HG03439 (cell line): ENCODE measurements at regions not wholly inside any gene's neighbourhood (a gene's known extent, or its start where the extent isn't known, plus 50 kb on each side); places are given as distances from the start of the nearest gene placed in this dataset.
A peak's percentile ranks its signal among the peaks of the same experiment; 100 is the strongest.

Source experiments
- ATAC-seq: cut with Tn5 transposase; IDR thresholded peaks from one replicate; pipeline ENCODE4 v1.9.1; 2021; ENCODE audit warnings: mild to moderate bottlenecking, moderate library complexity; ENCODE audit not compliant: unreplicated experiment

DNA sequence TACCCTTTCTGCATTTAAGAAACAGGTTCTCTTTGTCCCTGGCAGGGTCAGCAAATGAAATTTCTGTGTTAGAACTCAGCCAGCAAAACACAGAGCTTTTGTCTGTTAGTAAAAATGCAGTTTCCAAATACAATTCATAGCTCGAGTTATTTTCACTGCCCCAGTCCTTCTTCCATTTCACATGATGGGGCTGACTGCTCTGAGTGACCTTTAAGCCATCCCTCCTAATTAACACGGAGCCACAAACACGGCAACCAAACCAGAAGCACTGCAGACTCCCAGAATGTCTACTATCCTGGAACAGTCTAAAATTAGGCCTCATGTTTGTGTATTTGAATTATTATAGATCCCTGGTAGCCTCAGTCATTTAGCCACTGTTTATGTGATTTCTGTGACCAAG is 99.1 kb upstream of the RGS4 start:
- ATAC-seq, result no peak

DNA sequence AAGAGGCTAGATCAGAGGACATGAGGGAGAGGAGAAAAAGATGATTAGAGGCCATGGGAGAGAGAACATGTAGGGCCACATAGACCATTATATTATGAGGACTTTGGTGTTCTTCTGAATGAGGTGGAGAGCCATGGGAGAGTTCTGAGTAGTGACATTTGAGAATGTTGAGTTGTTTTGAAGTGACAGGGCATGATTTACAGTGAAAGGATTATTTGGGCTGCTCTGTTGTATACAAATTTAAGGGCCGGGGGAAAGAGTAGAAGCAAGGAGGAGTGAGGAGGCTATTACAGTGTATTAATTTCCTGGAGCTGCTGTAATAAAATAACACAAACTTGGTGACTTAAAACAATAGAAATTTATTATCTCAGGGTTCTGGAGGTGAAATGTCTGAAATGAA is 102.5 kb upstream of the RGS4 start:
- no peak for ATAC-seq

DNA sequence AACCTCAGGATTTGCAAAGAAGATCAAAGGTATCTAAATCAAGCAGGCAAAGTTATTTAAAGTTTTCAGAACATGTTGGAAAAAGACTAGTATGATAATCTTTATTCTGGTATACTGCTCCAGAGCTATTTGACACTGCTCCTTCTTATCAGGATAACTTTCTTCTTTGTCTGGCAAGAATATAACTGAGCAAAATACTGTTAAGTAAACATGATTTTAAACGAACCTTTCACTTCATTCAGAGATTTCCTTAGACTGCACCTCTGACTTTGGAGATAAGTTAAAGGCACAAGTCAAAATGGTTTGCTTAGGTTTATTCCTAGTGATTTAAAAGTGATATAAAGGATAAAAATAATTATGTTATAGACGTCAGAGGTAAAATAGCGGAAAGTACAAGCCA is 103.9 kb upstream of the CCDC190 start:
- no peak for ATAC-seq

DNA sequence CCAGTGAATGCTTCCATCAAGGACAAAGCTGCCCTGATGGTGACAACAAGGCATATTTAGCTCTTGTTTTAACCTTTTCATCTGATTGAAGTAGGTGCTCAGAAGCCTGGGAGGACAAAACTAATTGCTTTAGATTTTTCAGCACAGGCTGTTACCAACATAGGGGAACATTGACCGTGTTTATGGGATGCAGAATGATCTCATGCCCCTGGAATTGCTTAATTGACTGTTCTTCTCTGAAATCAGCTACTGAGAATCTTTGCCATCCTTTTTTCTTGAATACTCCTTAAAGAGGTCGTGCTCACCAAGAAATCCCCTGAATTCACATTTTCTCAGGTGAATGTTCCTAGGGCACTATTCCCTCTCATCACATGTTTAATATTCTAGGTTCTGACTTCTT is 95.9 kb upstream of the CCDC190 start:
- ATAC-seq, result no peak

DNA sequence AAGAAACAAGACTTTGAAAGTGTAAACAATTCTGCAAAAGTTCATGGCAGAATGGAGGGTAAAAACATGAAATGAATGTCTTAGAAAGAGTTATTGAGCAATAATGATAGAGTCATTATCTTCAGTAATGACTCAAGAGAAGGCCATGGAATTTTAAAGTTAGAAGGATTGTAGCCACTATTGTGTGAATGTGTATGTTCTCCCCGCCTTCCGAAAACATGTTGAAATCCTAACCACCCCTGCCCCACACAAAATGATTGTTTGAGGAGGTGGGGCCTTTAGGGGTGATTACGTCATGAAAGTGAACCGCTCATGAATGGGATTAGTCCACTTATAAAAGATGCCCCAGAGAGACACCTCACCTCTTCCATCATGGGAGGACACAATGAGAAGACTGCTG is 93.8 kb upstream of the CCDC190 start:
- no peak for ATAC-seq

DNA sequence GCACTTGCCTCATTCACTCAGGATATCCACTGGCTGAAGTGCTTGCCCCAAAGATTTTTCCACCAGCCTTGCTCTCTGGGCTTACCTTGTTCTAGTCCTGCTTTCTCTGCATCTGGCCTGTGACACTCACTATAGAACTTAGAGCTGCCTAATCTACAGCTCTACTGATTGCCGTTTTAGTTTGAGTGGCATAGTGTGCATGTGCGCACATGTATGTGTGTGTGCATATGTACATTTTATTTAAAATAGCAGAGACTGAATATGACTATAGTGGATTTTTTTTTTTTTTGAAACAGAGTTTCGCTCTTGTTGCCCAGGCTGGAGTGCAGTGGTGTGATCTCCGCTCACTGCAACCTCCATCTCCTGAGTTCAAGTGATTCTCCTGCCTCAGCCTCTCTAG is 92.0 kb upstream of the CCDC190 start:
- no peak for ATAC-seq

DNA sequence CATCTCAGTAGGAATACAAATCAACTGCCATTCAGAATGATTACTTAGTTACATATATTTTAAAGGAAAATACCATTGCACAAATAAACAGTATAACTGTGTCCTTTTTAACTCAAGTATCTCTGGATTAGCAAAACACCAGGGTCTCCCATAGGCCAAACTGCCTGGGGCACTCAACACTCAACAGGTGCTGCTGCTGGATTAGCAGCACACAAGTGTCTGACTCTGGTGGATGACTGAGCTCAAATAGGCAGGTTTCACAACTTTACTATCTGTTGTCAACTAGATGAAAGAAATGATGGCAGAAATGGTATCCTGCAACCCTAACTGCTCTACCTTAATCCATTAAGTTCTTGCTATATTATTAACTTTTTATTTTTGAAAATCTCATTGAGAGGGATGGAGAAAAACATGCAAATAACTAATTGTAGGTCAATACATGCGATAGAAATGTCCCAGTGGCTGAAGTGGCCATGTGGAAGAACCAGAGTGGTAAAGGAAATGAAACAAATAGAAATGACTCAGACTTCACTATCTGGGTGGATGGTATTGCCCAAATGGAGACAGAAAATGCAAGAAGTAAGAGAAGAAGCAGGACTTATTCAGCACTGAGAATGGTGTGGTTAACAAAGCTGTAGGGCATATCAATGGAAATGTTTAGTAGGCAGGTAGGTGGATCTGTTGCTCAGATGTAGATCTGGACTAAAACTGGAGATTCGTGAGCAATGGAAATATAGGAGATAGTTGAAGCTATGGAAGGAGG is 90.8 kb upstream of the CCDC190 start:
- ATAC-seq, result peak; percentile 94

DNA sequence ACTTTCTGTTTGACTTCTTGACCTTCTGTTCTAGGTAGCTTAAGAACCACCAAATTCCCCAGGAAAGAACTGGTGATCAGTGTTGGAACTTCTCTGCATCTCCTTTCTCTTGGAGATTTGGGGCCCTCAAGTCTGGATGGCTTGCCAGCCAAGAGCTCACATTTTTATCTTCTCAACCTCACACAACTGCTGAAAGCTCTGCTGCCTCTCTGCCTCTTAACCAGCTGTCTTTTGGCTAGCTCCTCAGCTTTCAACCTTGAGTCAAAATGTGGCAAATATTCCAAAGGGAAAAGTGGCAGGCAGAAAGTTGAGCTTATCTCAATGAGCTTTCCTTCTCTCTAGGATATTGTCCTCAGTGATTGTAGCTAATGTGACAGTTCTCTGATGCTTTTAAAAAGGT is 89.2 kb upstream of the CCDC190 start:
- no peak for ATAC-seq

DNA sequence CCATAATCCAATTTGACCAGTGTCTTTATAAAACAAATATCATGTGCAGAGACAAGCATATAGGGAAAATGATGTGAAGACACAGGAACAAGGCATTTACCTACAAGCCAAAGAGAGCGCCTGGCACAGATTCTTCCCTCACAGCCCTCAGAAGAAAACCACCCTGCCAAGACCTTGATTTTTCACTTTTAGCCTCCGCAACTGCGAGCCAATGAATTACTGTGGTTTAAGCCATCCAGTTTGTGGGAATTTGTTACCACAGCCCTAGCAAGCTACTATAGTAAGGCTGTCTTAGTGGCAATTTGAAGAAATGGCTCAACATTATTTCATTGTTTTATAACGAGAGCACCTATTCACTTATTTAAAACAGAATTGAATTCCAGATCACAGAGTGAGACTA is 85.7 kb upstream of the CCDC190 start:
- ATAC-seq, result no peak

DNA sequence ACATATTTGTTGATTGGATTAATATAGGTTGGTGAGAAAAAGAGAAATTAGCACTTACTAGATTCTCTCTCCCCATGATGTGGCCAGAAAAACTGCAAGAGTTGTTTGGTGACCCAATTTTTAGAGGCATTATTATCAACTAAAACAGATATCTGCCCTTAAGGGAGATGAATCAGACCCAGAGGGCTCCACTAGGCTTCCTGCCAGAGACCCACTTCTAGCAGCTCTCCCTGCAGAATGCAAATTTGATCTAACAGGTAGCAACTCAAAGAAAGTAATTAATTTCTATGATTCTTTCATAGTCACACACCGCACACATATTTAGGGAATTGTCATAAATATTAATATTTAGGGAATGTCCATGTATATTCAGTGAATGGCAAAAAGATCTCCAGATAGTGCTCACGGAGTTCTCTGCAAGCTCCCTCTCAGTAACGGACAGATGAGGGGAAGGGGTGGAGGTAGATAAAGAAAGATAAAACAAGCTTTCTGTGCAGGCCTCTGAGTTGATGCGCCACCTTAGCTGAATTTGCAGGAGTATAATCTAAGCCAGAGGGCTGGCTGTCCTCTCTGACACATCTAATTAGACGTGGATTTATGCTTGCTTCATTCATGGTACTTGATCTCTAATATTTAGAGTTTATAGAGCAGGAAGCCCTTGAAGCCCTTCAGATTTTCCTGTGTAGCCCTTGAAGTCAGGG is 84.1 kb upstream of the CCDC190 start:
- no peak for ATAC-seq

DNA sequence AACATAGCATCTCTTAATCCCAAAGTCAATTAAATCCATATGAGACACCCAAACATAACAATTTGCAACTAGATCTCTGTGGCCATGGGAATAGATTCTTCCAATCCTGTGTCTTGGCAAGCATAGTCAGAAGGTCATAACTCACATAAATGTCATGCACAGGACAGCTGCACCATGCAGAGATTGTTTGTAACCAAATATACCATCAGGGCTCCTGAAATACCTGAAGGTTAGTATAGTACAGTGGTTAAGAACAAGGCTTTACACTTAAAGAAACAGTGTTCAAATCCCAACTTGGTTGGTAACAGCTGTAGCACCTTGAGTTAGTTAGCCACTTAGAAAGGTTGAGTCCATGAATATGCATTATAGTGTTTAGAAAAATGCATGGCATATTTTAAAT is 82.6 kb upstream of the CCDC190 start:
- ATAC-seq, result no peak

DNA sequence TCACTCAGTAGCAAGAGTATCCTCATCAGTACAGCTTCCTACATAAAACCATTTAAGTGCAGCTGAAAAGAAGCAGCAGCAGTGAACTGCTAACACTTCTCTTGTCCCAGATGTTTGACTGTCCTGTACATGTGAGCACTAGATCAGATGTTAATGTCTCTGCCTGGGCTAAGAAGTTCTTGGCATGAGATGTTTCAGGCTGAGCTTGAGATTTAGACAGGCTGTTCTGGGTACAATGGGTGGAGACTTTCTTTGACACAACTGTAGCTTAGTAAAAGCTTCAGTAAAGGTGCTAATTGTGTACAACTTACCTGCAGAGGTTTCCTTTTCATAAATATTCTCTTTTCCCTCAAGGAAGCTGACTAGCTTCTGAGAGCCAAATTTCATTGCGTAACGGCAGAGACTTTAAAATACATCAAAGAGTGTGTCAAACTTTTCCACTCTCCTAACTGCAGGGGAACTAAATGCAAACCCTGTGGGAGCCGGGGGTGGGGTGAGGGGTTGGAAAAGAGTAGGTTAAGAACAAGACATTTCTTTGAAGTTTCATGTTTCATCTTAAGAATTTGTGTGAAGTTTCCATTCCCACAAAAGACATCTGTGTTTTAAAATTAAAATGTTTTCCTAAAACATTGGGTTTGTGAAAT is 82.1 kb upstream of the CCDC190 start:
- ATAC-seq, result no peak

DNA sequence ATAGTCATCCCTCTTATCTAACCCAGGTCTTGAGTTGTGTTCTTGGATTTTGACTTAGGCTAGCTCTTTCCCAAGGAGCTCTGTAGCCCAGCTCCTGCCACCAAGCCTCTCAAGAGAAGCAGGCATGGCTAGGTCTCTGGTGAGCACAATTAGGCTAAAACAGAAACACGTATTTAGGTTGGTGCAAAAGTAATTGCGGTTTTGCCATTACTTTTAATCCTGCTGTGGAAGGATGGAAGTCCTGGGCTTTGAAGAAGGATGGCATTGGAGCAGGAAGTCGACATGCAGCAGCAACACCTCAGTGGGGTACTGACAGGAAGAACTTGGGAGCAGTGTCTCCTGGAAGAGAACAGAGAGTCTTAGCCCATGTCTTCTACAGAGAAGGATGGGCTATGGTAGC is 80.0 kb upstream of the CCDC190 start:
- ATAC-seq, result no peak

DNA sequence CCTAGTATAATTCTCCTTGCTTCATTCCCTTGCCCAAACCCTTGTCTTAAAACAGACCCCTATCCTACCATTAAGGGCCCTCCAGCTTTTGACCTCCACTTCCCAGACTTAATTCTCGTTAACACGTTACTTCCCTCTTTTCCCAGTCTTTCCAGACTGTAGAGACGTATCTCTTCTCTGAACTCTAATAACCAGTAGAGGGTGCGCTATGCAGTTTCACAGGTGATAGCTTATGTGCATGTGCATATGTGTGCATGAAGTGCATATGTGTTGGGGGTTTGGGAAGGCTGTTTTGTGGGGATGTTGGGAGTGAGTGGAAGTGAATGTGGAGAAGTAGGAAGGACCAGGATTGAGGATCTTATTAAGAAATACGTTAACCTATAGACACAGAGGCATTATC is 78.1 kb upstream of the CCDC190 start:
- no peak for ATAC-seq

DNA sequence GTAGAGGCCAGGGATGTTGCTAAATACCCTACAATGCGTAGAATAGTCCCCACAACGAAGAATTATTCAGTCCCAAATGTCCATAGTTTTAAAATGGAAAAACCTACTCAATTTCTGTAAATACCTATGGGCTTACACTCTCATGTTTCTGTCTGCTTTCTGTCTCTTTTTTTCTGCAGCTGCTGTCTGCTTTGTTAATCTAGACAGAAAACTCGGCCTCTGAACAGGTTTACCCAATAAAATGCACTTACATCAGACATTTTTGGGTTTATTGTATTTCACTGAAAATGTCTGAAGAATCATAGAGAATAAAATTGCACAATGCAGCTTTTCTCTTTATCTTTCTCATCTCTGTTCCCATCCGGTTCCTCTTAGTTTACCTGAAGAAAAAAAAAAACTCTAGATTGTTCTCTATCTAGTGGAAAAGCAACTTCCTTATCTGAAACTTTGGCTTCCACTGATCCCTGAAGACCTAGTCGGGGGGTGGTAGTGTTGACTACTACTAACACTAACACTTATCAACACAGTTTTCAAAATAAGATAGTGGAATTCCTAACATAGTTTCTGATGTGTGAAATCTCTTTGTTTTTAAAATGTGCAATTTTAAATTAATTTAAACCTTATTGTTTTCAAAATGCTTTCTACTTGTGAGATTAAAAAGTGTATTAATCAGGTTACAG is 76.9 kb upstream of the CCDC190 start:
- ATAC-seq, result no peak

DNA sequence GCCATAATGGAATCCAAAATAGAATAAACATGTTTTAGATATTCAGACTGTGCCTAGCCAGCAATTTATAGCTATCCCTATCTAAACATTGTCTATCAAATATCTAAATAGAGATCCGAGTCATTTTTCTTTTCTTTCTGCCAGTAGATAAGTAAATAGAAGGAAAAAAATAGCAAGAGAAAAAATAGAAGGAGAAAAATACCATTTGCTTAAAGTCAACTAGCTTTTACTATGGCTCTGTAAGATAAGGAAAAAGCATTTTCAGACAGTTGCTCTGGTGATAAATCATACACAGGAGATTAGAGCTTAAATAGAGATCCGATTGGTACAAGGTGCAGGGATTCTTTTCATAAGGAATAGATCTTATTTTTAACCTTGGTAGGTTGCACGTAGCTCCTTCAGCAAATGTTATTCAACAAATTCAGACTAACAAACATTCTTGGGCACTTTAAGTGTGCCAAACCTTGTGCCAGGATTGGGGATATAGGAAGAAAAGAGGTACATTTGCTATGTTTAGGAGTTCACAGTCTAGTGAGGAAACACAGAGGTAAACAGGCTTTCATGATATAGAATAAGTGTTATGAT is 70.1 kb upstream of the CCDC190 start:
- ATAC-seq, result no peak

DNA sequence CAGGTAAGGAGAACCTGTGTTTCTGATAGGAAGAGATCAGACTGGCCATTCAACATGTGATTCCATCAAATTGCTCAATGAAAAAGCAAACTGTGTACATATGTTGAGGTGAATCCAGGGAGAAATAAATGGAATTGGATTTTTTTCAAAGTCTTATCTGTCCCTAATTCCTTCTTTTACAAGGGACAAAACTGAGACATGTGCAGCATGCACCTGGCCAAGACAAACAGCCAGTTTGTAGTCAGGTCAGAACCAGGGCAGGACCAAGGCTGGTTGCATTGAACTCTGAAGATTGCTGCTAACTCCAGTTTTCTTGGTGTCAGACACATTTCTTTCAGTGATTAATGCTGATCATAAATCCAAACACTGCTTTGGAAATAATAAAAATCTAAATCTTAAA is 69.6 kb upstream of the CCDC190 start:
- ATAC-seq, result no peak

DNA sequence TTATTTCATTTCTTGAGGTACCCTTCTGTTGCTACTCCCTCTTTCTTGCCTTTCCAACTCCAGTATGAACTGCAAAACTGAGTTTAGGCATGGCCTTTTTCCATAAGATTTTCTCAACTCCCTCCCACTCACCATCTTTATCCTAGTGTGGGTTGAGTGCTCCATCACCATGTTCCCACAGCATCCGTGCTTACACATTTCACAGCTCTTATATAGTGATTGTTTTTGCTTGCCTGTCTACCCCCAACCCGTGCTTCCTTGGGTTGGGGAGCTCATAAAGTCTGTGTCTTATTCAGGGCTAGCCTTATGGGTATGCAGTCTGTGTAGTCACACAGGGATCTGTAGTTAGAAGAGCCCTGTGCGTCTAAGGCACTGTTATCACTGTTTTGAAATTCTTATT is 68.2 kb upstream of the CCDC190 start:
- no peak for ATAC-seq

DNA sequence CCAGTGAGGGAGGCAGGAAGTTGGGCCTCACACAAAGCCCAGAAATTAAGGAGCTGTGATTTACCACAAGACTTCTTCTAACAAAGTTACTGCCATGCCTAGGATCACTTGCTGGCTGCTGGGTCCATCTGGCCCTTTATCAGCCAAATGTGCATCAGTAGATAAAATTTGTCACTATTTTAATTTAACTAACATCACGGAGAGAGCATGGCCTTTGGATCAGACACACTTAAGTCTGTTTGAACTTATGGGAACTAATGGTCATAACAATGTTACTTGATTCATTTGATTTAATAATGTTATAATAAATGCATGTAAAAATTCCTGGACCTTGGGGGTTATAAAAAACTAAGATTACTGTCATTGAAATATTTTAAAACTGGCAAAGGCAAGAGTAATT is 67.2 kb upstream of the CCDC190 start:
- ATAC-seq, result no peak

DNA sequence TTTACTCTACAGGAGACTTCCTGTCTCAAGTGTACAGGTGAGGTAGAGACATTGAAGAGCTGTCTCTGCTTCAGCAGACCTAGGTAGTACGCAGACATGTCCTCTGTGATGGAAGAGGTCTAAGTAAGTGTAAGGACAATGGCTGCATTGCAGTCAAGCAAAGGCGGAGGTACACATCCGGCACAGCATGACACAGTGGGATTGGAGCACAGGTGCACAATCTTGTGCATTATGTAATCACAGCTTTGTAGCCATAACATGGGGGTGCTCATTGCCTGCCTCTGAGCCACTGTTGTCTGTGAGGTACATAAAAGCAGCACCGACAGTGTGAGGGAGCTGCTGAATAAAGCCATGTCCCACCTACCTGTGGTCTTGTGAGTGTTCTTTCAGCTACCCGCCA is 66.4 kb upstream of the CCDC190 start:
- ATAC-seq, result no peak

DNA sequence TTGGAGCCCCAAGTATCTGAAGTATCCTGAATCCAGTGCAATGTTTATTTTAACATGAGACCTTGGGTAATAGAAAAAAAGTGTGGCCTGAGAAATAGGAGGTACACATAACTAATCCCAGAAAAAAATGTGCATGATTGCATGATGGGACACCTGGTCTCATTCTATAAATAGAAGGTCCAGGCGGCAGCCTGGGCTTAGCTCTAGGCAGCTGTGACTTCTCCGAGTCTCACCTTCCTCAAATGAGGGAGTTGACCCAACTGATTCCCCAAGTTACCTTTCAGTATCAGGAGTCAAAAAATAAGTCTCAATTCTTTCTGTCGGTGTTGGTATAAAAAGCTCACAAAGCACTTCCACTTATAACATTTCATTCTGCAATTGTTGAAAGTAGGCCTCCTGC is 65.9 kb upstream of the CCDC190 start:
- ATAC-seq, result no peak
